Mesendoderm (in vitro differentiated cells): ENCODE measurements at regions not wholly inside any gene's neighbourhood (a gene's known extent, or its start where the extent isn't known, plus 50 kb on each side); places are given as distances from the start of the nearest gene placed in this dataset.

Source experiments
- DNase-seq: peaks from one replicate; pipeline ENCODE4 v3.0.0; 2013
- H2AK5ac ChIP-seq: 2 replicates; pipeline ENCODE4 v1.6.1; 2013; ENCODE audit warnings: low read length, inconsistent platforms
- H2BK120ac ChIP-seq: 2 replicates; pipeline ENCODE4 v1.6.1; 2013; ENCODE audit warnings: low read depth, mild to moderate bottlenecking, low read length, moderate library complexity, mixed read lengths
- H2BK15ac ChIP-seq: replicated peaks from 2 replicates; pipeline ENCODE4 v1.6.1; 2013; ENCODE audit warnings: low read depth, mild to moderate bottlenecking, moderate library complexity
- H2BK5ac ChIP-seq: 2 replicates; pipeline ENCODE4 v1.6.1; 2013; ENCODE audit warnings: low read length, inconsistent platforms
- H3K18ac ChIP-seq: 2 replicates; pipeline ENCODE4 v1.6.1; 2013; ENCODE audit warnings: mild to moderate bottlenecking, low read length, mixed read lengths
- H3K23ac ChIP-seq: one replicate; pipeline ENCODE4 v1.6.1; 2013; ENCODE audit warnings: low read length
- H3K27ac ChIP-seq: 2 replicates; pipeline ENCODE4 v1.5.1; 2013; ENCODE audit warnings: low read depth, mild to moderate bottlenecking, inconsistent platforms, low read length, moderate library complexity
- H3K27me3 ChIP-seq: 2 replicates; pipeline ENCODE4 v1.6.1; 2013; ENCODE audit warnings: low read length, control low read depth, mild to moderate bottlenecking, inconsistent platforms; ENCODE audit not compliant: insufficient read depth, poor library complexity
- H3K36me3 ChIP-seq: 2 replicates; pipeline ENCODE4 v1.6.1; 2013; ENCODE audit warnings: low read length, inconsistent platforms; ENCODE audit not compliant: control insufficient read depth, insufficient read depth
- H3K4ac ChIP-seq: one replicate; pipeline ENCODE4 v1.6.1; 2013; ENCODE audit warnings: low read depth, mild to moderate bottlenecking, low read length, moderate library complexity
- H3K4me1 ChIP-seq: 2 replicates; pipeline ENCODE4 v1.6.1; 2013; ENCODE audit warnings: low read depth, low read length, inconsistent platforms; ENCODE audit not compliant: control insufficient read depth
- H3K4me2 ChIP-seq: 2 replicates; pipeline ENCODE4 v1.6.1; 2013; ENCODE audit warnings: low read length
- H3K4me3 ChIP-seq: 2 replicates; pipeline ENCODE4 v1.5.1; 2013; ENCODE audit warnings: mild to moderate bottlenecking, low read length
- H3K56ac ChIP-seq: one replicate; pipeline ENCODE4 v1.6.1; 2013; ENCODE audit warnings: low read length
- H3K79me1 ChIP-seq: 2 replicates; pipeline ENCODE4 v1.6.1; 2013; ENCODE audit warnings: low read length, inconsistent platforms
- H3K79me2 ChIP-seq: 2 replicates; pipeline ENCODE4 v1.6.1; 2013; ENCODE audit warnings: mild to moderate bottlenecking, low read length; ENCODE audit not compliant: control insufficient read depth, insufficient read depth
- H3K9ac ChIP-seq: 2 replicates; pipeline ENCODE4 v1.6.1; 2013; ENCODE audit warnings: low read length, inconsistent platforms
- H4K5ac ChIP-seq: one replicate; pipeline ENCODE4 v1.6.1; 2013; ENCODE audit warnings: low read length
- H4K8ac ChIP-seq: one replicate; pipeline ENCODE4 v1.6.1; 2013; ENCODE audit warnings: low read depth, mild to moderate bottlenecking, control low read depth, low read length, moderate library complexity
- WGBS: extraction: QIAGEN DNeasy Blood & Tissue Kit; methylation state at CpG from one replicate; pipeline ENCODE4 v1.1.7; 2013; ENCODE audit warnings: low lambda C conversion rate, missing lambda C conversion rate; ENCODE audit not compliant: insufficient coverage; ENCODE audit errors: extremely low coverage; 5-methylcytosine and 5-hydroxymethylcytosine counted together

DNA sequence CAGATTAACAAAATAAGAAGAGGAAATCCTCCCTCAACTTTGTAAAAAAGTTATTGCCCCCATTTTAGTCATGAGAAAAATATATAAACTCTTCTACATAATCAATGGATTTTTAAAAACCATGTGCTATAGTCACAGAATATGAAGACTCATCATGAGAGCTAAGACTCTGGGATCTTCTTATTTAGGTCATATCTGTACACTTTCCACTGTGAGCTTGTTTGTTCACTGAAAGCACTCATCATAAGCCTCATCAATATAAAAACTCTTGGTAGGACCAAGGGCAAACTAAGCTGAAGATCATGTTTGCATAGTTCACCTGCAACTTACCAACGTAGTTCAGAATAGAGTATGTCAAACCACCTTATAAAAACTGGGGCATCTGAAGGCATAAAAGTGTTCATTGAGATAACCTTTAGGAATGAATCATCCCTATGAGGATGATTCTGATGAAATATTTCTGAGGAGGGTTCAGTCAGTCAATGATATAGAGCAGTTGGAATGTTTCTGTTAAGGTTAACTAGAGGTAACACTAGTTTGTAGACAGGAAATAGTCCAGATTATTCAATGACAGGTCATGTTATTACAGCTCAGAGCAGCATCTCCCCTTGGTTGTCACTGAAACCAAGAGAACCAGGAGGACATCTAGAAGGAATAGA lies 289.9 kb upstream of the SMC2 start:
- DNase-seq = no peak
- Histone ChIP-seq H3K4me2 (no peak overlapping the region), H3K27me3 (no peaks in the 10 kb centered on the region), H4K8ac (no peak overlapping the region), H3K4me1 (no peaks in the 10 kb centered on the region), H3K4me3 (no peak overlapping the region), H3K23ac (no peak overlapping the region), H3K27ac (no peak overlapping the region), H3K56ac (no peak overlapping the region), H3K18ac (no peak overlapping the region), H2BK120ac (no peak overlapping the region), H2AK5ac (no peak overlapping the region), H3K36me3 (no peaks in the 10 kb centered on the region), H3K79me1 (no peaks in the 10 kb centered on the region), H3K79me2 (no peaks in the 10 kb centered on the region), H2BK5ac (no peak overlapping the region), H3K4ac (no peak overlapping the region), H3K9ac (no peak overlapping the region), H2BK15ac (no peak overlapping the region), H4K5ac (no peak overlapping the region)
- WGBS = no CpG with 5 or more reads among the region's 1 CpG

DNA sequence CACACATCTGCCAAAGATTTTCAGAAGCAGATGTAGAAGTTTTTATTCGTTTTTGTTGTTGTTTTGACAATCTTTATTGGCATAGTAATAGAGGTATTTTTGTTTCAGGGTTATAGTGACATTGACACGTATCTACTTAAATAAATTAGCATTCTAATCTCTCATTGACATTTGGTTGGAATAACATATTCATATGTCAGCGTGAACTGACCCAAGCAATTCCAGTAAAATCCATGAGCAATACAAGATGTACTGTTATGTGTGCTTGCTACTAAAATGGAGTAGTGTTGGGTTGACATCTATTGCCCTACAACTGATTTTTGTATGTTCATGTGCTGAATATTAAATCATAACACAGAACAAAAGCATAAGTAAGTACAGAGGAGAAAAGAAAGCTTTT lies 284.4 kb upstream of the SMC2 start:
- no peaks in the 10 kb centered on the region for H3K4me1 ChIP-seq

DNA sequence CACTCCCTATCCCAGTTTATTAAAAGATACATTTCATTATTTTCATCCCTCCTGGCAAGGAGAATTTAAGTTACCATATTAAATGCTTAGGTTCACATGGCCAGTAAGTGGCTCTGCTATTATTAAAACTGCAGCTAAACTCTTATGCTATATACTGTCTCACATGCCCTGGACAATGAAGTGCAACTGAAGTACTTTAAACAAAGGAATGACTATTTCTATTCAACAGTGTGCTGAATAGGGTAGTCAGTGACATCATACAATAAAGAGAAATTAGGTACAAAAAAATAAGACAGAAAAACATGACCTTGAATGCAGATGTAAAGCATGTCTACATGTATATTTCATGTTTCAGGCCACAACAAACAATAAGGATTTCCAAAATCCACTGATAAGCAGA lies 282.6 kb upstream of the SMC2 start:
- Histone ChIP-seq H3K79me1 (no peaks in the 10 kb centered on the region), H3K56ac (no peak overlapping the region), H3K4me3 (no peak overlapping the region), H2BK15ac (no peak overlapping the region), H3K4ac (no peak overlapping the region), H3K79me2 (no peaks in the 10 kb centered on the region), H3K4me1 (no peaks in the 10 kb centered on the region), H2AK5ac (no peak overlapping the region), H4K5ac (no peak overlapping the region), H3K18ac (no peak overlapping the region), H4K8ac (no peak overlapping the region), H2BK120ac (no peak overlapping the region), H3K27me3 (no peaks in the 10 kb centered on the region), H3K36me3 (no peaks in the 10 kb centered on the region), H3K9ac (no peak overlapping the region), H3K23ac (no peak overlapping the region), H3K4me2 (no peak overlapping the region), H3K27ac (no peak overlapping the region), H2BK5ac (no peak overlapping the region)
- no peak for DNase-seq

More for the DNA sequence above, 284.4 kb upstream of the SMC2 start:
- Histone ChIP-seq H3K27me3 (no peaks in the 10 kb centered on the region), H2BK15ac (no peak overlapping the region), H3K23ac (no peak overlapping the region), H3K79me2 (no peaks in the 10 kb centered on the region), H3K4me2 (no peak overlapping the region), H3K4me3 (no peak overlapping the region), H3K9ac (no peak overlapping the region), H2BK120ac (no peak overlapping the region), H4K8ac (no peak overlapping the region), H3K18ac (no peak overlapping the region), H3K36me3 (no peaks in the 10 kb centered on the region), H4K5ac (no peak overlapping the region), H3K79me1 (no peaks in the 10 kb centered on the region), H3K27ac (no peak overlapping the region), H2BK5ac (no peak overlapping the region), H3K56ac (no peak overlapping the region), H2AK5ac (no peak overlapping the region), H3K4ac (no peak overlapping the region)
- no peak for DNase-seq
- WGBS = no CpG with 5 or more reads among the region's 3 CpGs

- no peaks in the 10 kb centered on the region for H3K27me3 ChIP-seq
- no peaks in the 10 kb centered on the region for H3K36me3 ChIP-seq
- no peak overlapping the region for H3K56ac ChIP-seq
- no peaks in the 10 kb centered on the region for H3K79me1 ChIP-seq
- no peak overlapping the region for H2BK120ac ChIP-seq
- WGBS = 100% methylated on average over 1 of the region's 4 CpGs
- H3K79me2 ChIP-seq = no peaks in the 10 kb centered on the region
- no peak overlapping the region for H3K27ac ChIP-seq
- no peak overlapping the region for H3K4me3 ChIP-seq
- no peak overlapping the region for H2BK5ac ChIP-seq
- no peak overlapping the region for H2BK15ac ChIP-seq
- H4K5ac ChIP-seq = no peak overlapping the region
- H3K18ac ChIP-seq = no peak overlapping the region
- no peak overlapping the region for H3K9ac ChIP-seq
- no peak overlapping the region for H3K4me2 ChIP-seq
- H4K8ac ChIP-seq = no peak overlapping the region
- no peak overlapping the region for H2AK5ac ChIP-seq
- H3K4me1 ChIP-seq = no peaks in the 10 kb centered on the region
- H3K23ac ChIP-seq = no peak overlapping the region
- no peak overlapping the region for H3K4ac ChIP-seq
- DNase-seq = no peak
Observed at GRCh38 chr9:103816146-103816545, 278.0 kb upstream of the SMC2 start.

GRCh38 chr9:103819936-103820335 lies 274.2 kb upstream of the SMC2 start:
- Histone ChIP-seq H3K23ac (no peak overlapping the region), H3K36me3 (no peaks in the 10 kb centered on the region), H3K27ac (no peak overlapping the region), H3K4ac (no peak overlapping the region), H4K8ac (no peak overlapping the region), H3K79me1 (no peaks in the 10 kb centered on the region), H3K18ac (no peak overlapping the region), H2BK5ac (no peak overlapping the region), H2AK5ac (no peak overlapping the region), H4K5ac (no peak overlapping the region), H3K4me3 (no peak overlapping the region), H3K4me2 (no peak overlapping the region), H3K4me1 (no peaks in the 10 kb centered on the region), H3K27me3 (no peaks in the 10 kb centered on the region), H2BK15ac (no peak overlapping the region), H3K56ac (no peak overlapping the region), H3K9ac (no peak overlapping the region), H2BK120ac (no peak overlapping the region), H3K79me2 (no peaks in the 10 kb centered on the region)
- no CpG with 5 or more reads among the region's 1 CpG for WGBS
- no peak for DNase-seq

DNA sequence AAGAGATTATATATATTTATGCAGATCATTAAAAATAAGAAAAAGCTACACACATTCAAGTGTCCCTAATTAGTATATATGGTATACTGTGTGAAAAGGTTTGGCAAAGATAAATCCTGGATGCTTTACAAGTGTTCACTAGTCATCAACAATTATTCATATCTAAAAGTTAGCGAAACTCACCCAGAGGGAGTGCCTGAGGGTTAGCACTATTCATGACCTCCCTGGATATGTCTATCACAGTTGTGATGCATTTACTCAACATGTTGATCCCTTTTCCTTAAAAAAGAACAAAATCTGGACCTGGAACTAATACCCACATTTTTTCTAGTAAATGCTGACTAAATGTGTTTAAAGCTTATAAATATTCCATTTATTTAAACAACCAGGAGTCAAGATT lies 273.0 kb upstream of the SMC2 start:
- Histone ChIP-seq H2AK5ac (no peak overlapping the region), H3K27ac (no peak overlapping the region), H2BK15ac (no peak overlapping the region), H2BK120ac (no peak overlapping the region), H3K4me1 (no peaks in the 10 kb centered on the region), H3K36me3 (no peaks in the 10 kb centered on the region), H3K23ac (no peak overlapping the region), H2BK5ac (no peak overlapping the region), H4K8ac (no peak overlapping the region), H3K4ac (no peak overlapping the region), H3K18ac (no peak overlapping the region), H3K4me3 (no peak overlapping the region), H3K56ac (no peak overlapping the region), H3K27me3 (no peaks in the 10 kb centered on the region), H3K9ac (no peak overlapping the region), H4K5ac (no peak overlapping the region), H3K79me2 (no peaks in the 10 kb centered on the region), H3K79me1 (no peaks in the 10 kb centered on the region), H3K4me2 (no peak overlapping the region)
- DNase-seq = no peak
- WGBS = no CpG with 5 or more reads among the region's 1 CpG
